GM19328 (cell line): ENCODE measurements at regions not wholly inside any gene's neighbourhood (a gene's known extent, or its start where the extent isn't known, plus 50 kb on each side); places are given as distances from the start of the nearest gene placed in this dataset.

Experiments used
- ATAC-seq: cut with Tn5 transposase; IDR thresholded peaks from one replicate; pipeline ENCODE4 v1.9.1; 2021; ENCODE audit warnings: mild to moderate bottlenecking, moderate library complexity; ENCODE audit not compliant: unreplicated experiment

DNA sequence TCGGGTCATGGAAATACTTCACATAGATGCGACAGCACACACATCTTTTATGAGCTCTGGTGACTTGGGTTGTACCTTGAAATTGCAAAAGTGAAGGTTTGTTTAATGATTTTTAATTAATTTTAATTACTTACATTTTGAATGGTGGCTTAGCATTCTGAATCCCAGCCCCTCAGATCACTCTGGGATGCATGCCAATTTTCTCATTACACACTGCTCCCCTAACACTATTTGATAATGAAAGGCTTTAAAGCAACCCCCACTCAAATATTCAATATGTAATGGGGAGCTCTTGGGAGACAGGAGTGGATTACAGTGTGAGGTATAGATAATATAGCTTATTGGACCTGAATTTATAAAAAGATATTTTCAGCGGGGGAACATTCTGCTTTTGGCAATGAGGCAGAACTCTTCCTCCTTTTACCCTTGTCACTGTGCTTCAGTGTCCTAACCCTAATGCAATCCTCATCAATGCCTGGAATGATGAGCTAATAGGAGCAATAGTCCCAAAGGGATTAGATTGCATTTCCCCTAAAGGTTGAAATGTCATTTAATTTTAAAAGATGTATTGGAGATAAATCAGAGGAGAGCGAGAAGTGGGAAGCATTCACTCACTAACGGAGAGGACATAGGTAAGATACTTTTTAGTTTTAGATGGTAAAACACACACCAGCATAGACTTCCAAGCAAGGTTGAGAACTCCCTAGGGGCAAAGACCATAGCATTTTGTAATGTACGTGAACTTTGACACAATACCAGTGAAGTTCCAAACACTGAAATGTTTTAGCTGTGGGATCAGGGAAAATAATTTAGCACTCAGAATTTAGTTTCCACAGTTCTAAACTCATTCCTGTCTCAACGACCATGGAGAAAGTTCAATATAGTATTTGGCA lies 384.1 kb upstream of the PLXNA2 start:
- no peak for ATAC-seq

DNA sequence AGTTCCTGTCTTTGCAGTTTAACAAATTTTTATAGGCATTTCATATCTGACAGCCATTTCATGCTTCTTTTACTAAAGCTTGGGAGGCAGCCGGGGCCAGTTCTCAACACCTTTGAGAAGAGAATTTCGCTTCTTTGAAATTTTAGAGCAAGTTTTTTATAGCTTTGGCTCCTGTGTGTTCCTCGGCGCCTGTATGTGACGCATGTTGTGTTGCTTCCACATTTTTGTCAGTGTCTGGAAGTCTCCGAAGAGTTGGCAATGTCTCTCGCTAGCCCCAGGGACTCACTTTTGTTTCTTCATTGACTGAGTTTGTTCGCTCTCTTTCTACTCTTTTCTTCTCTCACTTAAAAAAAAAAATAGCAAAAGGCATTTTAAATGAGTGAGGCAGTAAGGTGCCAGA lies 386.9 kb upstream of the PLXNA2 start:
- ATAC-seq: no peak

DNA sequence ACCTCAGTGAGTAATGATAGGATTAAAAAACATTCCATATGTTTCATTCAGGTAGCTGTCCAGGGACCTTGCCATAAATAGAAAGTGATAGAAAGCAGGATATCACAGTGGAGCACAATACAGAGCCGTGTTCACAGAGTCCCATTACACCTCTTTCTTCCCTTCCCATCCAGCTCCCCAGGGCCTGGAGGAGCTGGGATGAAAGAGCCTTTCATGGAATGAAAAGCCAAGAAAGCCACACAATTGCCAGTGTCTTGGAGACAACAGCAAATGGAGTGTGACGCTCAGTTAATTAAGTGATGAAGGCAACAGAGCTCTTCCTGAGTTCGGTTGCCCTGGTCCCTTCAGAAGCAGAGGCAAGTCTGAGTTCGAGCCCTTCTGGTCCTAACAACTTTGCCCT lies 387.3 kb upstream of the PLXNA2 start:
- no peak for ATAC-seq

DNA sequence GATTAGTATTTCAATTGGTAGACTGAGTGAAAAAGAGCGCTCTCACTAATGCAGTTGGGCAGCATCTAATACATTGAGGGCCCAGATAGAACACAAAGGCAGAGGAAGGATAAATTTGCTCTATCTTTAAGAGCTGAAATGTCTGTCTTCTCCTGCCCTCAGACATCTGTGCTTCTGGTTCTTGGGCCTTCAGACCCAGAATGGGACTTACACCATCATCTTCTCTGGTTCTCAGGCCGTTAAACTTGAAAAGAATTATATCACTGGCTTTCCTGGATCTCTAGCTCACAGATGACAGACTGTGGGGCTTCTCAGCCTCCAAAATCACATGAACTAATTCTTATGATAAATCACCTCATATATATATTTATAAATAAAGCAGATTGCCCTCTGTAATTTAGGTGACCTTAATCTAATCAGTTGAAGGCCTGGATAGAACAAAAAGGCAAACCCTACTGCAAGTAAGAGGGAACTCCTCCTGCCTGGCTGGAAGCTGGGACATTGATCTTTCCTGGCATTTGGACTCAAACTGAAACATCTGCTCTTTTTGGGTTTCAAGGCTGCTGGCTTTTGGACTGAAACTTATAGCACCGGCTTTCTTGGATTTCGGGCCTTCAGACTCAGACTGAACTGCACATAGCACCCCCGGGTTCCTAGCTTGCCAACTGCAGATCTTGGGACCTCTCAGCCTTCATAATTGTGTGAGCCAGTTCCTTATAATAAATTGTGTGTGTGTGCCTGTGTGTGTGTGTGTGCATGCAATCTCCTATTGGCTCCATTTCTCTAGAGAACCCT lies 390.4 kb upstream of the PLXNA2 start:
- ATAC-seq: no peak

DNA sequence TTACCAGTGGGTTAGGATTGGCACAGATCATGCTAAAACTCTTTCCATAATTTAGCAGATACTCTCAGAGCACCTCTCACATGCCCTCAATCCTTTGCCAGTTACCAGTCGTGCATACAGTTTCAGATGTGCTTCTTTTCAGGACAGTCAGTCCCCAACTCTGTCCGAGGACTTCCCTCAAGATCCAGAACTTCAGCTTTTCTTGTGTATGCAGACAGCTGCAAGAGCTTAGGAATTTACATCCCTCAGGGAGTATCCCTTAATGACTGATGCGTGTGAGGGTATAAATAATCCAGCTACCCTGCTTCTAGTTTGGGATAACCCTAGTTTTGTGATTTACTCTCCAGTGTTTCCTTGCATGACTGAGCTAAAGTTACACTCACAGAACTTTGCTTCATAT lies 393.0 kb upstream of the PLXNA2 start:
- ATAC-seq: no peak

DNA sequence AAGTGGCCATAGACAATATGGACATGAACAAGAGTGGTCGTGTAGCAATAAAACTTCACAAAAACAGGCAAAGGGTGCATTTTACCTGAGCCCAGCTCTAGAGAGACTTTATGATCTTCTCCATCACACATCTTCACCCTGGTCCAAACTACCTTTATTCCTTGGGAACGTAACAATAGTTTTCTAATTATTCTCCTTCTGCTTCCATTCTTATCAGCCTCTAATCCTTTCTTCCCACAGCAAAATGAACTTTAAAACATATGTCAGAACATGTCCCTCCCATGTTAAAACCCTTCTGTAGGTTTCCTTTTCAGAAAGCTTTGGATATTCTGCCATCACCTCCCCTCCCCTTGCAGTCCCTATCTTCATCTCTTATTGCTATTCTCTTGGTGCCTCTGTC lies 395.2 kb upstream of the PLXNA2 start:
- ATAC-seq: no peak

DNA sequence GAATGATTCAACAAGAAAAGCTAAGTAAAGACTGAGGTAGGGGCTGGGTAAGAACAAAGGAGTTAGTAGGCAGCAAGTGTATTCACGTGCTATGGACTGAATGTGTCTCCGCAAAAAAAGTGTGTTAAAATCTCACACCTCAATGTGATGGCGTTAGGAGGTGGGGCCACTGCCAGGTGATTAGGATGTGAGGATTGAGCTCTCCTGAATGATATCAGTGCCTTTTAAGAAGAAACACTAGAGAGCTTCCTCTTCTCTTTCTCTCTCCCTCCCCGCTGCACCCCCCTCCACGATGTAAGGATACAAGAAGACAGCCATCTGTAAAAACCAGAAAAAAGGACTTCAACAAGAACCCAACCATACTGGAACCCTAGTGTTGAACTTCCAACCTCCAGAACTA lies 396.1 kb upstream of the PLXNA2 start:
- ATAC-seq: no peak

DNA sequence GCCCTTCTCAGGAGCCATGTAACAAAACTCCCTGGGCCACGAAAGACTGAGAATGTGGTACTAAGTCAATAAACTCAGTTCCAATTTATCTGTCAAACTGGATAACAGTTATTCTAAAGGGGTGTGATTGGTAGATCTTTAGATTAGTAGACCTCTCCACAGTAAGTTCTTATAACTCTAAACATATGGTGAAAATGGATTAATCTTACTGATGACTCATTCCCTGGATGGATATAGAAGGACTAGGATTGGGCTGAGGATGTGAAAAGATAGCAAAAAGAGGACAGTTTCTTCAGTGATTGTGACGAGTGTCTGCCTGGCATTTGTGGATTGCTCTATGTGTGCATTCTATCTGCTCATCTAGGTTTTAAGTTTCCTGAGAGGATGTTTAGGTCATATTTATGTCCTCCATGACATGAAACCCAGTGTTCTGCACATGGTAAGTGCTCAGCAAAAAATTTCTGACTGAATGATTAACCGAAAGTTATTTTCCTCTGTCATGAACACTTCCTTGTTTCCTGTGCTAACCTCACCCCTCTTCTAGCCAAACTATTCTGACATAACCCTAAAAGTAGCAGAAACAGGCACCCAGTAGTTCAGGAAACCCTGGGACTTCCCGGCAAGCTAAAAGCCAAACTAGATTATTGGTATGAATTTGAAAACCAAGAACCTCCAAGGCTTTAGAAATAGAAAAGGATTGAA lies 397.5 kb upstream of the PLXNA2 start:
- ATAC-seq: no peak

DNA sequence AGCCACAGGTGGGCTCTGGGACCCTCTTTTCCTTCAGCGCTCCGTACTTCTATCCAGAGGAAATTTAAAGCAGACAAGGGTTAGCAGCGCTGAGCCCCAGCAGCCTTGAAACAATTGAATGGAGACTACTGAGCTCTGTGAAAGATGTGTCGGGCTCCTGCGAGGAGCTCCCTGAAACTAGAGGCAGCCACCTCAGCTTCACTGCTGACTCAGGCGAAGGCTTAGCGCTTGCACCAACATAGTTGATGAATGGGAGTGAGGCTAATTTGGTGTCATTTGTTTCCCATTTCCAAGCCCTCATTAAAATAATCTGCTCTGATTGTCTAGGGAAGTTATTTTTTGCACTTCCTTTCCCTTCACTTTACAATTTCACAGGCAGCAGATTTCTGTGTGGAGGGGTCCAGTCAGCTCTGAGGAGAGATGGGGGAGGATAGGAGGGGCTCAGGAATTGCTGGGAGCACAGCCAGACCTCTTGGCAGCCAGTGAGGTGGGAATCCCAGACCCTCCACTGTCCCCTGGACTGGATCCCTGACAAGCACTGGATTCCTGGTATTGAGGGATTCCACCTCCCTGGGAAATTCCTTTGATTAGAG lies 398.9 kb upstream of the PLXNA2 start:
- ATAC-seq: no peak

DNA sequence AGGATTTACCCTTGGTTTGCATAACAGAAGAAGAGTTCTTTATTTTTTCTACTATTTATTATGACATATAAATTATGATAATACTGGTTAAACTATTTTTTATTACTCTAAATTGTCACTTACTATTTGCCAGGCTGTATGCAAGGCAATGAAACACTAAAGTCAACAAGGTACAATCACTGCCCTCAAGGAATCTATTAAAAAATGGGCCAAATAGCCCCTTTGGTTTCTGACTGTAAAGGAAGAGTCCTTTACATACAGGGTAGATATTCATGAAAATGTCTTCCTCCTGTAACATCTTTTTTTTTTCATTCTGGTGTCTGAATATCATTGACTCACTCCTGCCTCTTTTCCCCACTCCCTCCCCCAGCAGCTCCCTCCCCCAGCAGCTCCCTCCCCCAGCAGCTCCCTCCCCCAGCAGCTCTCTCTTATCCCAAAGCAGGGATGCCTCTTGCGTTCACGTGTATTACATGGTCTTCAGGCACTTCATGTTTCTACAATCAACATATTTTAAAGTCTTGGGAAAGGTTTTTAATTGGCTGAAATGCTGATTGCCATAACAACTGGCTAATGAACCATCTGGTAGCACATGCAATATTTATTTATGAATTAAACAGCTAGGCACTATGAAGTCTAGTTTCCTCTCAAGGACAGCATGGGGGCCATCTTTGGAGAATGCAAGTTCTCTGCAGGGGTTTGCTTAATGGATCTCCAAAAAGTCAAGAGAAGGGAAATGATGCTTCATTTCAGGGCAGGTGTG lies 400.4 kb upstream of the PLXNA2 start:
- no peak for ATAC-seq

DNA sequence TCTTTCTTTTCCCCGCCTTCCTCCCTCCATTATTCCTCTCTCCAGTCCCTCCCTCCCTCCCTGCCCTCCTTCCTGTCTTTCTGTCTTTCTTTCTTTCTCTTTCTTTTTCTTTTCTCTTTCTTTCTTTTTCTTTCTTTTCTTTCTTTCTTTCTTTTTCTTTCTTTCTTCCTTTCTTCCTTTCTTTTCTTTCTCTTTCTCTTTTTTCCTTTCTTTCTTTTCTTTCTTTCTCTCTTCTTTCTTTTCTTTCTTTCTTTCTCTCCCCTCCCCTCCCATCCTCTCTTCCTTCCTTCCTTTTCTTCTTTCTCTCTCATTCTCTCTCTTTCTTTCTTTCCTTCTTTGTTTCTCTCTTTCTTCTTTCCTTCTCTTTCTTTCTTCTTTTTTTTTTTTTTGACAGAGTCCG lies 402.2 kb upstream of the PLXNA2 start:
- no peak for ATAC-seq

DNA sequence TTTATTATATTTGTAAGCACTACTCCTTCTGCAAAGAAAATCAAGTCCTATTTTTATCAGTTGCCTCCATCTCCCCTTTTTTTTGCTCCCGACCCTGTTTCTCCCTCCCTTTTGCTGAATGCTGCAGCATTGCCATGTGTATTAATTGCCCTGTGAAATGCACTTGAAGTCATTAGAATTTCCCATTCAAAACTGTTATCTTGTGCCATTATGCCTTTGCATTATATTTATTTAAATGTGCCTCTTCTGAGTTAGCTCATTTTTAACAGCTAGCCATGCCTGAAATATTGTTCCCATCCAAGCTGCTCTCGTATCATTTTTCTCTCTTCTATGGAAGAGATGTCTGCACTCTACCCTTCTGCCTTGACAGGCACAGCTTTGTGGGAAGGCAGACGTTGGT lies 404.0 kb upstream of the PLXNA2 start:
- no peak for ATAC-seq

DNA sequence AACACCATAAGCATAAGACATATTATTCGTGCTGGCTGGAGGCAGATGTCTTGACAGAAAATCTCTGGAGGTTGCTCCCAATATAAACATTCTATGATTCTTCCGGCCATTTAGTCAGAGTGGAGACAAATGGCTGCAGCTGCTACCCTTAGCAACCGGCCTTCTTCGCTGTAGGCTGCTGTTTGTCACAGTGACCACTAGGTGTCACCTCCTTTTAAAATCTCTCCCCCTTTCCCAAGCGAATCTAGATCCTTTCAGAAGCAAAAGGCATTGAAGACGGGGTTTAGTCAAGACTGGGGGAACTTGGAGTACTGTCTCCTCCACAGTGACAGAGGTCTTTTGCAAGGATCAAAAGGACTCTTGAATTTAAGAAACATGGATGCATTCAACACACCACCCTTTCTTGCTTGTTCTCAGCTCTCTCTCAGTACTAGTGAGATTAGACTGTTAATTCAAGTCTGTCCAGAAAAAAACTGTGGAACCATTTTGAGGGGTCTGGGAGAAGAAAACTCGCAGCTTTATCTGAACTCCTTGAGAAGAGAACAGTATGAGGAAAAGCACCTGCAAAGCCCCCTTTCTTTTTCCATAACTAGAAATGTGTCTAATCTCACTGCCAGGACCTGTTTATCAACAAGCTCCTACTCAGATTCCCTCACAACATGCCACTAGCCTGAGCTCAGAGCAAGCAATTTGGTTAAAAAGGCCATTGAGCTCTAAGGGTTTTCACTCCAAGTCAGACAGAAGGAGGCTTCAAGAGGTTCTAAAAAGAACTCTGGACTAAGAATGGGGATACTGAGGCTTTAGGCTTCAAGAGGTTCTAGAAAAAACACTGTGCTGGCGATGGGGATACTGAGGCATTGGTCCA lies 408.3 kb upstream of the PLXNA2 start:
- no peak for ATAC-seq

DNA sequence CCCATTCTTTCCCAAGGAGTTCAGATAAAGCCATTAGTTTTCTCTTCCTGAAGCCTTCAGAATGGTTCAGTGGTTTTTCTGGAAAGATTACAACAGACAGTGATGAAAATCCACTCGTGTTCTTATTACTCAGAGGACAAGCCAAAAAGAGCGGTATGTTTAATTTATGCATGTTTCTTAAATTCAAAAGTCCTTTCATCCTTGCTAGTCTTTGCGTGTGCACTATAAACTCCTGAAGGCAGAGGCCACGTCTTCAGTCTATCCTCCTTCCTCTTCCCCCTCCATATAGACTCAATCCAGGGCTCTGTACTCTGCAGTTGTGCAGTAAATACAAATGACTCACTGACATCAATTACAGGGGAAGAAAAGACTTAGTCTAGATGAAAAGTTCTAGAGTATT lies 409.2 kb upstream of the PLXNA2 start:
- no peak for ATAC-seq

DNA sequence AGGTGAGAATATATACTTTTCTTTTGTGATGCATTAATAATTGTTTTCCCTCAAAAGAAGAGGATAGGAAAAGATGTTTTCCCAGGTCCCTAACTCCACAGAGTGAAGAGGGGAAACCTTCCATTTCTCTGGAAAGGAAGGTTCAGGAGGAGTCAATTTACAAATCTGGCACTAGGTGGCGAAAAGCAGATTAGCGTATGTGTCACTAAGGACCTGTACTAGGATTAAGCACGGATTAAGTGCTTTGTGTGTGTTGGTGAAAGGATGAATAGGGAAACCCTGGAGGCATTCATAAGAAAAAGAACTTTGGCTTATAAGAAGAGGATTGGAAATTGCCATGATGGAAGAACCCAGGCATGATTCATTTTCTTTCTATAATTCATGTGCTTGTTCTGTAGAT lies 410.1 kb upstream of the PLXNA2 start:
- ATAC-seq: no peak

DNA sequence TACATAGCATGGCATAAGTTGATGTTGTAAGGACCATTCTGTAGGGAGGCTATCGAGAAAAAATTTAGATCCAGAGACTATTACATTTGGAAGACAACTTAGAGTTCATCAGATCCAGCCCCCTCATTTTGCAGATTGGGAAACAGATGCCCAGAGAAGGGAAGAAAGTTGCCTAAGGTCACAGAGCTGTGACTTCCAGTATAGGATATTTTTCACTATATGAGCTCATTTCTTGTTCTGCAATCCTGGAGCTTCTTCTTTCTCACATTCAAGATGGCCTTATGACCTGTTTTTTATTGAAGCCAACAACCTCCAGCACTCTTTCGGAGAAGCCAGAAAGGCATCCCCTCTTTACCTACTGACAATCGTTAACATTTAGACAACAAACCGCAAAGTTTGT lies 421.8 kb upstream of the PLXNA2 start:
- no peak for ATAC-seq

DNA sequence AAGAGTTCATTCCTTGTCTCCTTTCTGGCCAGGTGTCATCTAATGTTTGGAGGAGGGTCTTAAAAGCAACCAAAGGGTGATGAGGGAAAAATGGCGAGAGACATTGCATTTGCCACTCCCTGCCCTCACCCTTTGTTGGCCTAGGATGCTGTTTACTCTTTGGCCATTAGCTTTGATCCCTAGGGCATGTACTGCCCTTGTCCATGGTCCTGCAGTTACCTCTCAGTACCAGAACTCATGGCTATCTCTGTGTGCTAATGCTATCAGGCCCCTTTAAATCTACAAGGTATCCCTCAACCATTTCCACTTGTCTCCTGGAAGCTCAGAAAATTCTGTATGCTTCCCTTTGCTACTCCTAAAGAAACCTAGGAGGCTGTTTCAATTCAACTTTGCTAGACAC lies 424.8 kb upstream of the PLXNA2 start:
- no peak for ATAC-seq

DNA sequence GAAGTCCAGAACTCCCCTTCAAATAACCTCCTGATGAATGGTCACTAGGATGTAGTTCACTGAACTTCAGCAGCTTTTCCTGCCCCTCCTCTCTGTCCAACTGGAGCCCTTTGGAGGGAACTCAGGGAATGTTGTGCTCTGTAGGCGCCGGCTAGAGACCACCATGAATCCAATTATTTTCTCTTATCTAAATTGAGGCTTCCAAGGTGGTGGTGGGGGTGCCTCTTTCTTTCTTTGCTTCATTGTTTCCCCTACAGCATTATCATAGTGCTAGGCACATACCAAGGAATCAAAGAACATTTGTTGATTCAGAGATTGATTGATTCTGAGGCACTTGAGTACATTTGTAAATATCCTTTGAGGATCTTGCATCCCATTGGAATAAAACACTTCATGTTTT lies 426.6 kb upstream of the PLXNA2 start:
- ATAC-seq: no peak

DNA sequence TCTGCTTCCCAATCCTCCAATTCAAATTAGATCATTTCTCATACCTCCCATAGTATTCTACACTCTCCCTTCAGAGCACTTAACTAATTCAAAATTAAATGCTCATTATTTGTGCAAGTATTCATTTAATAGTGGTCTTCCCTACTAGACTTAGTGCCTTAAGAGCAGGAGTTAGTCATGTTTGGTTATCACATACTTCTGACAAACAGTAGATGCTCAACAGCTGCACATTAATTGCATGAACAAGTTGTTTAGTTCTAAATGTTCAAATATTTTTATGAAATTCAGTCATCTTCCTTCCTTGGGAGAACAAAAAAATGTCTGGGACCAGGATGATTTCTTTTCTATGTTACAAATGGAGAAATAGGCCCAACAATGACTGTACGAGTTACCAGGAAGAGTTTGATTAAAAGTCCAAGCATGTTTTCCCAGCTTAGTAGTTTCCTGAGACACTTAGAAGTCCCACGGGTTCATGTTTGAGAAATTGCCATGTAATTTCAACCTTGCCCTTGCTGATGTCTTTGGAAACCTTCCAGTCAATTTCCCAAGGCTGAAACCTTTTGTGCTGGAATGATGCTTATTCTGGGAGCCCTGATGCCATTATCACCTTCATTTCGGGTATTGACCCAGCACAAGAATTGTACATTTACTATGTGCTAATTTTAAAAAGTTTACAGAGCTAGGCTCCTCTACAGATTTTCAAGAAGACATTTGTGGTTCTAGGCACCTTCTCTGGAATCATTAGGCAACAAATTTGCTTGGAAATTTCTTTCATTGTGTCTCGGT lies 437.9 kb upstream of the PLXNA2 start:
- ATAC-seq: no peak
